ENCODE measurements at regions not wholly inside any gene's neighbourhood (a gene's known extent, or its start where the extent isn't known, plus 50 kb on each side); places are given as distances from the start of the nearest gene placed in this dataset.

DNA sequence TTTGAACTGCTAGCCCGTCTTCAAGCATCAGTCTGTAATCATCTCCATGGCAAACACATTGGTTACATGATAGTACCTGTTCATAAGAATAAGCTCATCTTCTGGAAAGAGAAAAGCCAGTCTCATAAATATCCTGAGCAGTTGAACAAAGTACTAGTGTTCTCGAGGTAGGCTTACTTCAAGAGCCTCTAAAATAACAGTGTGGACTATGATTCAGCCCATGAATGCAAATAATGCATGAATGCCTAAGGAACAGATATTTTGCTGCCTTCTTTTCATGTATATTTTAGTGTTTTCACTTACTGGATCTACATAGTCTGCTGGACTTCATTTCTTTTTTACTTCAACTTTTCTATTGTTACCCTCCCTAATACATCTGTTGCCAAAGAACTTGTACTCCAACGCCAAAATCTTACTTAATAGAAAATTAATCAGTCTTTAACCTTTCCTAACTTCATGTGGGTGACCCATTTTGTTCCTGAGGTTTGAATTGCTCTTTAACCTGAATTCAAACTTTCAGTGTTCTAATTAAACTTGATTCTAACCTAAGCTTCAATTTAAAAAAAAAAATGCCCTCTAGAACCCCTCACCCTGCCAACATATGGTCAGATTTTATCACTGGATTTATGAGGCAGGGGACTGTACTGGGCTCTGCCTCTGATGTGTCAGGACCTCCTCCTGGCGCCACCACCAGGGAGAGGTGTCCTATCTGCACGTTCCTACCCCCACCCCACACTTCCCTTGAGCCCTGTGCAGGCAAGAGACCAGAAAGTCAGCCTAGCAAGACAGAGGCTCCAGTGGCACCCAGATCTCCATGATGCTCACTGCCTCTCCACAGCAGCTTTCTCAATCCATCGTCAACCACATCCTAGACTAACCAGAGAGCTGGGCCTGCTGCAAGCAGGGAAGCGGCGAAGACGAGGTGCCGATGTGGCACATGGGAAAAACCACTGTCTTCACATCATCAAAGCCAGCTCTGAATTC, 264.7 kb upstream of the ID2 start:
- no peak for DNase-seq
- ChIA-PET POLR2A (no interaction called here), CTCF (interaction anchor here (1.7 kb wide), 1 partner anchor 13 kb away, joined by 4 read pairs; no protein-coding TSS in a partner anchor)
- TF ChIP-seq CTCF (IDR thresholded peaks at IDR 0.05) = no peak
- H3K4me3 Mint-ChIP-seq = no peak overlapping the region
- ATAC-seq = no peak
- H3K27ac Mint-ChIP-seq = no peak overlapping the region
- H3K36me3 Mint-ChIP-seq (ENCODE audit: low read depth) = no peaks in the 10 kb centered on the region
- intact Hi-C loops (cut with micrococcal nuclease) = no loop called here
- peaks cover 2% of the 10 kb centered on the region for H3K27me3 Mint-ChIP-seq
- no peaks in the 10 kb centered on the region for H3K4me1 Mint-ChIP-seq (ENCODE audit: low read depth)
- H3K9me3 Mint-ChIP-seq = no peaks in the 10 kb centered on the region

GRCh38 chr2:8418721-8419120, 263.1 kb upstream of the ID2 start:
- CTCF ChIA-PET = no interaction called here
- POLR2A ChIA-PET = no interaction called here
- ATAC-seq (no peak), DNase-seq (no peak)
- no peaks in the 10 kb centered on the region for H3K4me1 Mint-ChIP-seq (ENCODE audit: low read depth)
- intact Hi-C loops (cut with micrococcal nuclease) = no loop called here
- H3K4me3 Mint-ChIP-seq = no peak overlapping the region
- H3K27me3 Mint-ChIP-seq = peaks cover 4% of the 10 kb centered on the region
- TF ChIP-seq CTCF (IDR thresholded peaks at IDR 0.05) = no peak
- H3K27ac Mint-ChIP-seq = no peak overlapping the region
- H3K9me3 Mint-ChIP-seq = no peaks in the 10 kb centered on the region
- no peaks in the 10 kb centered on the region for H3K36me3 Mint-ChIP-seq (ENCODE audit: low read depth)

GRCh38 chr2:8421658-8422449, 260.0 kb upstream of the ID2 start:
- Mint-ChIP-seq H3K27me3 (peaks cover 4% of the 10 kb centered on the region), H3K4me3 (no peak overlapping the region), H3K27ac (no peak overlapping the region), H3K4me1 (ENCODE audit: low read depth) (peaks cover 6% of the 10 kb centered on the region), H3K36me3 (ENCODE audit: low read depth) (no peaks in the 10 kb centered on the region), H3K9me3 (no peaks in the 10 kb centered on the region)
- ChIA-PET CTCF (no interaction called here), POLR2A (no interaction called here)
- ATAC-seq = no peak
- no peak for DNase-seq
- no peak for TF ChIP-seq CTCF (IDR thresholded peaks at IDR 0.05)
- intact Hi-C loops (cut with micrococcal nuclease) = no loop called here

- no peak overlapping the region for H3K27ac Mint-ChIP-seq
- H3K27me3 Mint-ChIP-seq = peaks cover 4% of the 10 kb centered on the region
- ChIA-PET CTCF (no interaction called here), POLR2A (no interaction called here)
- TF ChIP-seq CTCF (IDR thresholded peaks at IDR 0.05) = no peak
- intact Hi-C loops (cut with micrococcal nuclease) = no loop called here
- no peaks in the 10 kb centered on the region for H3K36me3 Mint-ChIP-seq (ENCODE audit: low read depth)
- no peak overlapping the region for H3K4me3 Mint-ChIP-seq
- no peak for ATAC-seq
- no peak for DNase-seq
- no peaks in the 10 kb centered on the region for H3K9me3 Mint-ChIP-seq
- H3K4me1 Mint-ChIP-seq (ENCODE audit: low read depth) = peaks cover 6% of the 10 kb centered on the region
Observed at GRCh38 chr2:8422450-8422800, 259.4 kb upstream of the ID2 start.
